Stomach smooth muscle (tissue), 2 donors: ENCODE measurements at regions not wholly inside any gene's neighbourhood (a gene's known extent, or its start where the extent isn't known, plus 50 kb on each side); places are given as distances from the start of the nearest gene placed in this dataset.

Experiments used
- H3K27ac ChIP-seq: one replicate; pipeline ENCODE4 v1.7.0; 2013; ENCODE audit warnings: mild to moderate bottlenecking, low read length, inconsistent platforms
- H3K27me3 ChIP-seq, 2 donors: one replicate each; pipeline ENCODE4 v1.7.0; 2013; ENCODE audit warnings: low read length in 2 of 2; ENCODE audit not compliant: insufficient read depth in 2 of 2, control insufficient read depth in 1 of 2
- H3K36me3 ChIP-seq, 2 donors: one replicate each; pipeline ENCODE4 v1.7.0; 2013; ENCODE audit warnings: low read length in 2 of 2; ENCODE audit not compliant: control insufficient read depth in 2 of 2, insufficient read depth in 2 of 2
- H3K4me1 ChIP-seq: one replicate; pipeline ENCODE4 v1.7.0; 2013; ENCODE audit warnings: low read length; ENCODE audit not compliant: control insufficient read depth, insufficient read depth
- H3K4me3 ChIP-seq, 2 donors: one replicate each; pipeline ENCODE4 v1.7.0; 2013; ENCODE audit warnings: low read length in 2 of 2
- H3K9ac ChIP-seq, 2 donors: one replicate each; pipeline ENCODE4 v1.7.0; 2013; ENCODE audit warnings: low read length in 2 of 2, mild to moderate bottlenecking in 1 of 2
- H3K9me3 ChIP-seq, 2 donors: one replicate each; pipeline ENCODE4 v1.7.0; 2013; ENCODE audit warnings: low read length in 2 of 2; ENCODE audit not compliant: control insufficient read depth in 2 of 2
- donor health status: healthy.
- donor health status: Pancreatic carcinoma.

- no peaks in the 10 kb centered on the region for H3K36me3 ChIP-seq
- peaks cover 0 to 6% of the 10 kb centered on the region in 2 donors for H3K27me3 ChIP-seq
- H3K27ac ChIP-seq = no peak overlapping the region
- no peak overlapping the region for H3K9ac ChIP-seq
- no peaks in the 10 kb centered on the region for H3K4me1 ChIP-seq
- H3K9me3 ChIP-seq = no peaks in the 10 kb centered on the region
- no peak overlapping the region for H3K4me3 ChIP-seq
Measured at GRCh38 chr17:56737421-56738161, 96.1 kb downstream of the C17orf67 start.

GRCh38 chr17:56739376-56739775 lies 94.3 kb downstream of the C17orf67 start:
- Histone ChIP-seq H3K27me3 (peaks cover 0 to 6% of the 10 kb centered on the region in 2 donors), H3K36me3 (no peaks in the 10 kb centered on the region), H3K27ac (no peak overlapping the region), H3K9ac (no peak overlapping the region), H3K4me3 (no peak overlapping the region), H3K4me1 (no peaks in the 10 kb centered on the region), H3K9me3 (peaks cover 3 to 6% of the 10 kb centered on the region in 2 donors)

- H3K27ac ChIP-seq = no peak overlapping the region
- no peaks in the 10 kb centered on the region for H3K36me3 ChIP-seq
- no peaks in the 10 kb centered on the region for H3K4me1 ChIP-seq
- no peak overlapping the region for H3K4me3 ChIP-seq
- H3K9ac ChIP-seq = no peak overlapping the region
- H3K9me3 ChIP-seq = peaks cover 3 to 6% of the 10 kb centered on the region in 2 donors
- peaks cover 0 to 6% of the 10 kb centered on the region in 2 donors for H3K27me3 ChIP-seq
Measured at GRCh38 chr17:56739776-56740175, 93.9 kb downstream of the C17orf67 start.

- no peak overlapping the region for H3K9ac ChIP-seq
- no peak overlapping the region for H3K27ac ChIP-seq
- peaks cover 0 to 6% of the 10 kb centered on the region in 2 donors for H3K27me3 ChIP-seq
- H3K4me1 ChIP-seq = no peaks in the 10 kb centered on the region
- H3K9me3 ChIP-seq = peaks cover 3 to 6% of the 10 kb centered on the region in 2 donors
- no peaks in the 10 kb centered on the region for H3K36me3 ChIP-seq
- H3K4me3 ChIP-seq = no peak overlapping the region
Measured at GRCh38 chr17:56740481-56740880, 93.2 kb downstream of the C17orf67 start.
